H7 (cell line): ENCODE measurements at regions not wholly inside any gene's neighbourhood (a gene's known extent, or its start where the extent isn't known, plus 50 kb on each side); places are given as distances from the start of the nearest gene placed in this dataset.

Experiments used
- DNase-seq: peaks from one replicate; pipeline ENCODE4 v3.0.0; 2012
- H3K27me3 ChIP-seq: 2 replicates; pipeline ENCODE4 v1.6.0; 2011; ENCODE audit warnings: mild to moderate bottlenecking, low read length; ENCODE audit not compliant: control insufficient read depth, insufficient read depth
- H3K36me3 ChIP-seq: replicated peaks from 2 replicates; pipeline ENCODE4 v1.5.1; 2011; ENCODE audit warnings: low read length; ENCODE audit not compliant: control insufficient read depth, insufficient read depth
- H3K4me3 ChIP-seq: 2 replicates; pipeline ENCODE4 v1.5.1; 2011; ENCODE audit warnings: low read depth, mild to moderate bottlenecking, control low read depth, low read length, moderate library complexity; ENCODE audit not compliant: insufficient read depth

GRCh38 chr12:113642672-113643071 lies 171.0 kb upstream of the LHX5 start:
- no peaks in the 10 kb centered on the region for H3K36me3 ChIP-seq
- no peak overlapping the region for H3K4me3 ChIP-seq
- H3K27me3 ChIP-seq, result no peaks in the 10 kb centered on the region; the same call in none of the 2 replicates
- DNase-seq, result no peak

GRCh38 chr12:113642216-113642615 lies 170.5 kb upstream of the LHX5 start:
- no peaks in the 10 kb centered on the region for H3K36me3 ChIP-seq
- H3K27me3 ChIP-seq, result no peaks in the 10 kb centered on the region; the same call in none of the 2 replicates
- H3K4me3 ChIP-seq, result no peak overlapping the region
- DNase-seq, result no peak

GRCh38 chr12:113641426-113642030 lies 169.9 kb upstream of the LHX5 start:
- no peaks in the 10 kb centered on the region for H3K36me3 ChIP-seq
- no peaks in the 10 kb centered on the region; the same call in none of the 2 replicates for H3K27me3 ChIP-seq
- no peak for DNase-seq
- H3K4me3 ChIP-seq, result no peak overlapping the region

GRCh38 chr12:113640837-113641236 lies 169.2 kb upstream of the LHX5 start:
- Histone ChIP-seq H3K4me3 (no peak overlapping the region), H3K36me3 (no peaks in the 10 kb centered on the region), H3K27me3 (no peaks in the 10 kb centered on the region; the same call in none of the 2 replicates)
- no peak for DNase-seq

GRCh38 chr12:113639474-113639873 lies 167.8 kb upstream of the LHX5 start:
- Histone ChIP-seq H3K36me3 (no peaks in the 10 kb centered on the region), H3K27me3 (no peaks in the 10 kb centered on the region; the same call in 1 of the 2 replicates)

GRCh38 chr12:113638460-113638775 lies 166.7 kb upstream of the LHX5 start:
- DNase-seq, result no peak
- no peaks in the 10 kb centered on the region for H3K36me3 ChIP-seq
- H3K4me3 ChIP-seq, result peak overlapping the region; percentile 42
- H3K27me3 ChIP-seq, result no peaks in the 10 kb centered on the region; the same call in 1 of the 2 replicates

More at GRCh38 chr12:113639474-113639873, 167.8 kb upstream of the LHX5 start:
- no peak overlapping the region for H3K4me3 ChIP-seq
- DNase-seq, result no peak

GRCh38 chr12:113634982-113635381 lies 163.3 kb upstream of the LHX5 start:
- Histone ChIP-seq H3K27me3 (no peaks in the 10 kb centered on the region; the same call in 1 of the 2 replicates), H3K4me3 (no peak overlapping the region), H3K36me3 (no peaks in the 10 kb centered on the region)
- no peak for DNase-seq

- no peak for DNase-seq
- Histone ChIP-seq H3K4me3 (no peak overlapping the region), H3K36me3 (no peaks in the 10 kb centered on the region), H3K27me3 (no peaks in the 10 kb centered on the region; the same call in 1 of the 2 replicates)
These were observed 162.8 kb upstream of the LHX5 start for GRCh38 chr12:113634474-113634873.

GRCh38 chr12:113633678-113634332 lies 162.1 kb upstream of the LHX5 start:
- no peak for DNase-seq
- Histone ChIP-seq H3K4me3 (no peak overlapping the region), H3K27me3 (no peaks in the 10 kb centered on the region; the same call in 1 of the 2 replicates), H3K36me3 (no peaks in the 10 kb centered on the region)

- Histone ChIP-seq H3K36me3 (no peaks in the 10 kb centered on the region), H3K27me3 (no peaks in the 10 kb centered on the region), H3K4me3 (no peak overlapping the region)
- no peak for DNase-seq
These were observed 159.0 kb upstream of the LHX5 start for GRCh38 chr12:113630625-113631024.

- no peaks in the 10 kb centered on the region for H3K36me3 ChIP-seq
- H3K27me3 ChIP-seq, result no peaks in the 10 kb centered on the region; the same call in 1 of the 2 replicates
- no peak for DNase-seq
- H3K4me3 ChIP-seq, result no peak overlapping the region
These were observed 153.8 kb upstream of the LHX5 start for GRCh38 chr12:113625499-113625898.

GRCh38 chr12:113622410-113622809 lies 150.7 kb upstream of the LHX5 start:
- DNase-seq, result no peak
- no peaks in the 10 kb centered on the region; the same call in 1 of the 2 replicates for H3K27me3 ChIP-seq
- no peak overlapping the region for H3K4me3 ChIP-seq
- no peaks in the 10 kb centered on the region for H3K36me3 ChIP-seq

- DNase-seq, result no peak
- H3K27me3 ChIP-seq, result no peaks in the 10 kb centered on the region; the same call in 1 of the 2 replicates
- H3K36me3 ChIP-seq, result no peaks in the 10 kb centered on the region
- H3K4me3 ChIP-seq, result no peak overlapping the region
These were observed 148.8 kb upstream of the LHX5 start for GRCh38 chr12:113620437-113620976.

GRCh38 chr12:113619202-113619601 lies 147.5 kb upstream of the LHX5 start:
- DNase-seq, result no peak
- no peak overlapping the region for H3K4me3 ChIP-seq
- no peaks in the 10 kb centered on the region for H3K36me3 ChIP-seq
- no peaks in the 10 kb centered on the region; the same call in 1 of the 2 replicates for H3K27me3 ChIP-seq

GRCh38 chr12:113613414-113613813 lies 141.7 kb upstream of the LHX5 start:
- Histone ChIP-seq H3K4me3 (no peak overlapping the region), H3K36me3 (no peaks in the 10 kb centered on the region), H3K27me3 (peaks cover 19% of the 10 kb centered on the region; the same call in 1 of the 2 replicates)
- no peak for DNase-seq
